Natural killer cell (primary cell): ENCODE measurements at regions not wholly inside any gene's neighbourhood (a gene's known extent, or its start where the extent isn't known, plus 50 kb on each side); places are given as distances from the start of the nearest gene placed in this dataset.

Experiments
- ATAC-seq, 3 donors: fragments of 150-1000 bp in 2 of 3; fragments of 200-7000 bp in 1 of 3; cut with Tn5 transposase; 1 replicate in 1 of 3; 2 replicates in 2 of 3; pipeline ENCODE4 v1.10.0; 2021; ENCODE audit warnings: mild to moderate bottlenecking in 2 of 3, moderate library complexity in 2 of 3
- DNase-seq, 2 donors: peaks; one replicate each; pipeline versions ENCODE4 v3.0.0 to v3.0.0-alpha.2; 2013 to 2021; ENCODE audit warnings: mixed read lengths in 1 of 2
- H3K27ac ChIP-seq: one replicate; pipeline ENCODE4 v1.5.1; 2013; ENCODE audit warnings: mild to moderate bottlenecking, low read length
- H3K27me3 ChIP-seq: one replicate; pipeline ENCODE4 v1.6.1; 2013; ENCODE audit warnings: low read length; ENCODE audit not compliant: control insufficient read depth, insufficient read depth
- H3K36me3 ChIP-seq: one replicate; pipeline ENCODE4 v1.6.1; 2013; ENCODE audit warnings: low read length; ENCODE audit not compliant: control insufficient read depth, insufficient read depth
- H3K4me1 ChIP-seq: one replicate; pipeline ENCODE4 v1.6.1; 2013; ENCODE audit warnings: low read length; ENCODE audit not compliant: control insufficient read depth, insufficient read depth
- H3K4me3 ChIP-seq: one replicate; pipeline ENCODE4 v1.5.1; 2013; ENCODE audit warnings: low read length
- H3K9me3 ChIP-seq: one replicate; pipeline ENCODE4 v1.6.1; 2013; ENCODE audit warnings: low read length; ENCODE audit not compliant: control insufficient read depth, insufficient read depth
- H3K27ac Mint-ChIP-seq, 2 donors: one replicate each; pipeline ENCODE4 v1.8.0; 2022; ENCODE audit warnings: mild to moderate bottlenecking in 2 of 2, mixed read lengths in 2 of 2, moderate library complexity in 1 of 2
- H3K27me3 Mint-ChIP-seq, 2 donors: one replicate each; pipeline ENCODE4 v1.8.0; 2022; ENCODE audit warnings: low read depth in 2 of 2, mixed read lengths in 2 of 2
- H3K36me3 Mint-ChIP-seq: one replicate; pipeline ENCODE4 v1.8.0; 2022; ENCODE audit warnings: mixed read lengths
- H3K4me1 Mint-ChIP-seq, 2 donors: one replicate each; pipeline ENCODE4 v1.8.0; 2022; ENCODE audit warnings: mixed read lengths in 2 of 2
- H3K4me3 Mint-ChIP-seq: one replicate; pipeline ENCODE4 v1.8.0; 2022; ENCODE audit warnings: mild to moderate bottlenecking, moderate library complexity, mixed read lengths
- H3K9me3 Mint-ChIP-seq, 2 donors: one replicate each; pipeline ENCODE4 v1.8.0; 2022; ENCODE audit warnings: mixed read lengths in 2 of 2
- WGBS: methylation state at CpG from one replicate; pipeline ENCODE4 v1.1.7; 2013; ENCODE audit warnings: missing lambda C conversion rate; ENCODE audit not compliant: insufficient coverage; 5-methylcytosine and 5-hydroxymethylcytosine counted together
- intact Hi-C: fragments of 100-400 bp; cut with micrococcal nuclease; formaldehyde crosslinking; loops from one replicate; pipeline ENCODE4 v1.14.2; 2022
- TF ChIP-seq, protein P1 (sequence below): fragments of 200-600 bp; IDR thresholded peaks from one replicate; pipeline ENCODE4 v1.8.0; 2022; ENCODE audit warnings: antibody characterized with exemption

DNA sequence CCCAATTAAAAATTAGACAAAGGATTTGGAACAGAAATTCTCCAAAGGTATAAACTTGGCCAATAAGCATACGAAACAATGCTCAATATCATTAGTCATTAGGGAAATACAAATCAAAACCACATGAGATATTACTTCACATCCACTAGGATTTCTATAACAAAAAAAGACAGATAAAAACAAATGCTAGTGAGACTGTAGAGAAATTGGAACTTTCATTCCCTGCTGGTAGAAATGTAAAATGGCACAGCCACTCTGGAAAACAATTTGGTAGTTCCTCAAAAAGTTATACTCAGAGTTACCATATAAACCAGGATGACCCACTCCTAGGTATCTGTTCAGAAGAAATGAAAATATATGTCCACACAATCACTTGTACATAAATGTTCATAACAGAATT is 71.6 kb downstream of the RPL27A start:
- DNase-seq (no peak), ATAC-seq (no peak)
- Histone ChIP-seq H3K36me3 (no peaks in the 10 kb centered on the region), H3K9me3 (no peaks in the 10 kb centered on the region), H3K27ac (no peak overlapping the region), H3K4me1 (no peaks in the 10 kb centered on the region), H3K27me3 (no peaks in the 10 kb centered on the region), H3K4me3 (no peak overlapping the region)
- intact Hi-C loops: no loop called here
- no CpG with 5 or more reads among the region's 1 CpG for WGBS
- Mint-ChIP-seq H3K4me3 (no peak overlapping the region), H3K36me3 (no peaks in the 10 kb centered on the region), H3K27ac (peak overlapping the region in 1 of 2 donors; percentile 25), H3K27me3 (peaks cover 0 to 7% of the 10 kb centered on the region in 2 donors), H3K9me3 (peaks cover 0 to 3% of the 10 kb centered on the region in 2 donors), H3K4me1 (peaks cover 7 to 16% of the 10 kb centered on the region in 2 donors)
- TF ChIP-seq, protein P1, sequence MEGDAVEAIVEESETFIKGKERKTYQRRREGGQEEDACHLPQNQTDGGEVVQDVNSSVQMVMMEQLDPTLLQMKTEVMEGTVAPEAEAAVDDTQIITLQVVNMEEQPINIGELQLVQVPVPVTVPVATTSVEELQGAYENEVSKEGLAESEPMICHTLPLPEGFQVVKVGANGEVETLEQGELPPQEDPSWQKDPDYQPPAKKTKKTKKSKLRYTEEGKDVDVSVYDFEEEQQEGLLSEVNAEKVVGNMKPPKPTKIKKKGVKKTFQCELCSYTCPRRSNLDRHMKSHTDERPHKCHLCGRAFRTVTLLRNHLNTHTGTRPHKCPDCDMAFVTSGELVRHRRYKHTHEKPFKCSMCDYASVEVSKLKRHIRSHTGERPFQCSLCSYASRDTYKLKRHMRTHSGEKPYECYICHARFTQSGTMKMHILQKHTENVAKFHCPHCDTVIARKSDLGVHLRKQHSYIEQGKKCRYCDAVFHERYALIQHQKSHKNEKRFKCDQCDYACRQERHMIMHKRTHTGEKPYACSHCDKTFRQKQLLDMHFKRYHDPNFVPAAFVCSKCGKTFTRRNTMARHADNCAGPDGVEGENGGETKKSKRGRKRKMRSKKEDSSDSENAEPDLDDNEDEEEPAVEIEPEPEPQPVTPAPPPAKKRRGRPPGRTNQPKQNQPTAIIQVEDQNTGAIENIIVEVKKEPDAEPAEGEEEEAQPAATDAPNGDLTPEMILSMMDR: no peak

DNA sequence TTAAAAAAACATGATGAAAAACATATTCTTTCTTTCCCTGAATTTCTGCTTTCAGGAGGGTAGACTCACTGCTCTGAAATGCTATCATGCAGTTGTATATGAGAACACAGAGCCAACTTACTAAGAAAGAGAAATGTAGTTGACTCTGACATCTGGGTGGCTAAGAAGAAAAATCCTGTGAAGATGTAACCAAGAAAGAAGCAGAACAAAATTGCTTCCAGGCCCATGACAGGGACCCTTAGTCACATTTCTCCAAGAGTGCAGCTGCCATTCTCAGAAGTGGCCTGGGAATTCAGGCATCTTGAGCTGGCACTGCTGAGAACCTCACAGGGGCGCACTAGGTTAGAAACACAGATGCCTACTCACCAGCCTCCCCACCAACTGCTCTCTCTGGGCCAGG is 73.6 kb downstream of the RPL27A start:
- Histone ChIP-seq H3K36me3 (no peaks in the 10 kb centered on the region), H3K27me3 (no peaks in the 10 kb centered on the region), H3K4me1 (no peaks in the 10 kb centered on the region), H3K4me3 (no peak overlapping the region), H3K9me3 (no peaks in the 10 kb centered on the region), H3K27ac (no peak overlapping the region)
- Mint-ChIP-seq H3K27me3 (peaks cover 0 to 7% of the 10 kb centered on the region in 2 donors), H3K4me1 (peaks cover 7 to 16% of the 10 kb centered on the region in 2 donors), H3K4me3 (no peak overlapping the region), H3K9me3 (peaks cover 0 to 3% of the 10 kb centered on the region in 2 donors), H3K36me3 (no peaks in the 10 kb centered on the region), H3K27ac (no peak overlapping the region)
- WGBS: 95% methylated on average over 1 of the region's 1 CpG
- ATAC-seq (no peak), DNase-seq (no peak)
- TF ChIP-seq, protein P1: no peak
- intact Hi-C loops: no loop called here

DNA sequence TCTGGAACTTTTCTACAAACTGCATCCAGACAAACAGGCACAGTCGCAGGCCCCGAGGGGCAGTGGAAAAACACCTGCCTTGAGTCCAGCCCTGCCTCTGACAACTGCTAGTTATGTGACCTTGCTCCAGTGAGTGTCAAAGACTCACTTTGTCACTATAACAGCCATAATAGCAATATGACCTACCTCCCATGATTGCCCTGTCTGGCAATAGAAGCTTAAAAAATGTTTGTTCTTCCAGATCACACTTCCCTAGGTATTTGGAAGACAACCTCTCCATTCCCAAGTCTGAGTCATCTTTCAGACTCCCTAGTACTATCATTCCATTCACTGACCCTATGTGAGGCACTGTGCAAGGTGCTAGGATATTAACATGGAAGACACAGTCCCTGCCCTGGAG is 74.5 kb downstream of the RPL27A start:
- intact Hi-C loops: no loop called here
- ATAC-seq (no peak), DNase-seq (no peak)
- no peaks in the 10 kb centered on the region for H3K36me3 Mint-ChIP-seq
- Histone ChIP-seq H3K9me3 (no peaks in the 10 kb centered on the region), H3K27me3 (no peaks in the 10 kb centered on the region), H3K27ac (no peak overlapping the region), H3K4me3 (no peak overlapping the region), H3K36me3 (no peaks in the 10 kb centered on the region), H3K4me1 (no peaks in the 10 kb centered on the region)
- no peak overlapping the region for H3K27ac Mint-ChIP-seq
- H3K9me3 Mint-ChIP-seq: peaks cover 0 to 3% of the 10 kb centered on the region in 2 donors
- H3K4me1 Mint-ChIP-seq: peaks cover 7 to 16% of the 10 kb centered on the region in 2 donors
- peaks cover 0 to 4% of the 10 kb centered on the region in 2 donors for H3K27me3 Mint-ChIP-seq
- 98% methylated on average over 2 of the region's 2 CpGs for WGBS
- TF ChIP-seq, protein P1: no peak
- no peak overlapping the region for H3K4me3 Mint-ChIP-seq

DNA sequence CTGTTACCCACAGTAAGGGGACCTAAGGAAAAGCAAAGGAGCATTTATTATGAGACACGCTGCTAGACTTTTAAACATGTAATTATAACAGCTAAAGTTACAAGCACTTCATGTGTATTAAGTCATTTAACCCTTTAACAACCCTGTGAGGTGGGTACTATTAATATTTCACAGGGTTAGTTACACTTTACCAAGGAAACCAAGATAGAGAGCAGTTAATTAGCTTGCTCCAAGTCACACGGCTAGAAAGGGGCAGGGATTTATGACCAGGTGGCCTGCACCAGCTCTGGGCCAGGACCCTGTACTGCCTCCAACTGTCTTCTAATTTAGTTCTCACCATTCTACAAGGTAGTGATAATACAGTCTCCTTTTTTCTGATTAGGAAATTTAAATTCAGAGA is 74.9 kb downstream of the RPL27A start:
- H3K27ac ChIP-seq: no peak overlapping the region
- ATAC-seq: no peak
- Mint-ChIP-seq H3K27me3 (peaks cover 0 to 4% of the 10 kb centered on the region in 2 donors), H3K27ac (no peak overlapping the region), H3K9me3 (peaks cover 0 to 3% of the 10 kb centered on the region in 2 donors), H3K4me3 (no peak overlapping the region), H3K36me3 (no peaks in the 10 kb centered on the region), H3K4me1 (peaks cover 7 to 16% of the 10 kb centered on the region in 2 donors)
- intact Hi-C loops: no loop called here
- no peaks in the 10 kb centered on the region for H3K36me3 ChIP-seq
- no peak overlapping the region for H3K4me3 ChIP-seq
- DNase-seq: no peak
- WGBS: 88% methylated on average over 1 of the region's 2 CpGs
- H3K9me3 ChIP-seq: no peaks in the 10 kb centered on the region
- TF ChIP-seq, protein P1: no peak
- H3K27me3 ChIP-seq: no peaks in the 10 kb centered on the region
- H3K4me1 ChIP-seq: no peaks in the 10 kb centered on the region
